ENCODE measurements at regions not wholly inside any gene's neighbourhood (a gene's known extent, or its start where the extent isn't known, plus 50 kb on each side); places are given as distances from the start of the nearest gene placed in this dataset.
A peak's percentile ranks its signal among the peaks of the same experiment; 100 is the strongest.

GRCh38 chr3:194270627-194271459 is 80.3 kb downstream of the CPN2 start:
- H3K36me3 ChIP-seq, result no peaks in the 10 kb centered on the region
- peak overlapping the region; percentile 45 to 87 (median 78) for H3K27ac ChIP-seq
- DNase-seq, result peak; percentile 90
- H3K4me1 ChIP-seq, result peaks cover 9 to 96% (median 64%) of the 10 kb centered on the region in 6 donors
- peaks cover 0 to 23% (median 0%) of the 10 kb centered on the region in 7 donors for H3K27me3 ChIP-seq (replicated peaks in 1 of 7)
- H3K9me3 ChIP-seq, result no peaks in the 10 kb centered on the region
- no peak overlapping the region for H3K4me3 ChIP-seq
- intact Hi-C loops (cut with DNase I; ENCODE audit: low total_unique reads), result no loop called here
- TF ChIP-seq POLR2AphosphoS5 (IDR thresholded peaks at IDR 0.05), result peak; percentile 79 to 92 (median 87)
- TF ChIP-seq CTCF (IDR thresholded peaks at IDR 0.05 in 8 of 11, conservative IDR thresholded peaks at IDR 0.05 in 3 of 11), result no peak
- TF ChIP-seq POLR2A (IDR thresholded peaks at IDR 0.05), result no peak
- 51 to 75% (median 63%) methylated on average over 17 to 19 of the region's 19 CpGs for WGBS, 5 donors

GRCh38 chr3:194271460-194272035 is 79.6 kb downstream of the CPN2 start:
- WGBS, 5 donors, result 54 to 75% (median 66%) methylated on average over 14 to 15 of the region's 15 CpGs
- H3K4me1 ChIP-seq, result peaks cover 2 to 92% (median 57%) of the 10 kb centered on the region in 6 donors

GRCh38 chr3:194272221-194272620 is 78.9 kb downstream of the CPN2 start:
- Histone ChIP-seq H3K9me3 (no peaks in the 10 kb centered on the region), H3K27ac (peak overlapping the region in 7 of 8 donors; percentile 45 to 87 (median 76)), H3K4me3 (no peak overlapping the region), H3K27me3 (replicated peaks in 1 of 7) (peaks cover 0 to 20% (median 0%) of the 10 kb centered on the region in 7 donors), H3K36me3 (no peaks in the 10 kb centered on the region), H3K4me1 (peaks cover 0 to 92% (median 57%) of the 10 kb centered on the region in 6 donors)
- intact Hi-C loops (cut with DNase I; ENCODE audit: low total_unique reads), result no loop called here
- no peak for TF ChIP-seq POLR2AphosphoS5 (IDR thresholded peaks at IDR 0.05)
- TF ChIP-seq POLR2A (IDR thresholded peaks at IDR 0.05), result no peak
- TF ChIP-seq CTCF (IDR thresholded peaks at IDR 0.05 in 8 of 11, conservative IDR thresholded peaks at IDR 0.05 in 3 of 11), result no peak
- peak; percentile 70 for DNase-seq
- 91 to 96% (median 93%) methylated on average over 11 of the region's 11 CpGs for WGBS, 5 donors

More at GRCh38 chr3:194271460-194272035, 79.6 kb downstream of the CPN2 start:
- intact Hi-C loops (cut with DNase I; ENCODE audit: low total_unique reads), result no loop called here
- no peaks in the 10 kb centered on the region for H3K36me3 ChIP-seq
- H3K9me3 ChIP-seq, result no peaks in the 10 kb centered on the region
- peak overlapping the region; percentile 45 to 87 (median 76) for H3K27ac ChIP-seq
- peaks cover 0 to 20% (median 0%) of the 10 kb centered on the region in 7 donors for H3K27me3 ChIP-seq (replicated peaks in 1 of 7)
- TF ChIP-seq POLR2AphosphoS5 (IDR thresholded peaks at IDR 0.05) (no peak), CTCF (IDR thresholded peaks at IDR 0.05 in 8 of 11, conservative IDR thresholded peaks at IDR 0.05 in 3 of 11) (no peak), POLR2A (IDR thresholded peaks at IDR 0.05) (no peak)
- no peak for DNase-seq
- H3K4me3 ChIP-seq, result no peak overlapping the region

All from spleen (tissue), 11 donors.